OCI-LY3 (cell line): ENCODE measurements at regions not wholly inside any gene's neighbourhood (a gene's known extent, or its start where the extent isn't known, plus 50 kb on each side); places are given as distances from the start of the nearest gene placed in this dataset.

ENCODE experiments used
- CTCF ChIP-seq: fragments of 200-600, 300-600 bp; sonication (generic); IDR thresholded peaks from 2 replicates; pipeline ENCODE4 v1.5.1; 2014; ENCODE audit warnings: antibody characterized with exemption, low read length, low read depth
- EZH2phosphoT487 ChIP-seq: fragments of 200-600 bp; shearing (Covaris generic); IDR thresholded peaks from 2 replicates; pipeline ENCODE4 v1.6.1; 2018; ENCODE audit warnings: antibody characterized with exemption, mixed run types, low read depth

GRCh38 chr5:12655675-12656074, 751.4 kb upstream of the CTNND2 start:
- TF ChIP-seq CTCF (no peak), EZH2phosphoT487 (no peak)
